Mammary epithelial cell (primary cell): ENCODE measurements at regions not wholly inside any gene's neighbourhood (a gene's known extent, or its start where the extent isn't known, plus 50 kb on each side); places are given as distances from the start of the nearest gene placed in this dataset.
"Not testable (repeated sequence)": the region's sequence is repeated elsewhere in the genome, so short reads cannot be mapped to it uniquely, and the experiment has no call there.

Experiments
- CTCF ChIP-seq, 2 donors: IDR thresholded peaks in 1 of 2; conservative IDR thresholded peaks in 1 of 2; 2 replicates each; pipeline ENCODE4 v1.5.1; 2011 to 2012; ENCODE audit warnings: inconsistent platforms in 2 of 2, low read length in 2 of 2, mild to moderate bottlenecking in 2 of 2, control low read depth in 1 of 2, low read depth in 1 of 2; ENCODE audit not compliant: insufficient read depth in 1 of 2; ENCODE audit errors: extremely low read depth in 1 of 2
- EZH2 ChIP-seq: IDR thresholded peaks from 2 replicates; pipeline ENCODE4 v1.6.1; 2012; ENCODE audit warnings: low read length, inconsistent platforms, borderline replicate concordance

GRCh38 chr10:36458437-36458836 is 667.0 kb upstream of the ANKRD30A start:
- TF ChIP-seq CTCF (conservative IDR thresholded peaks at IDR 0.05 in 1 of 2, IDR thresholded peaks at IDR 0.05 in 1 of 2; ENCODE audit: extremely low read depth in 1 of 2, insufficient read depth in 1 of 2, low read depth in 1 of 2, low read length in 2 of 2); EZH2: not testable (repeated sequence)
